Suprapubic skin (tissue), 4 donors: ENCODE measurements at regions not wholly inside any gene's neighbourhood (a gene's known extent, or its start where the extent isn't known, plus 50 kb on each side); places are given as distances from the start of the nearest gene placed in this dataset.

Experiments used
- DNase-seq, 2 donors: peaks; one replicate each; pipeline ENCODE4 v3.0.0-alpha.2; 2019; ENCODE audit warnings: low spot score in 2 of 2
- H3K27ac ChIP-seq: fragments of 200-600 bp; sonication (generic); one replicate; pipeline ENCODE4 v1.5.1; 2019
- H3K27me3 ChIP-seq: fragments of 200-600 bp; sonication (generic); one replicate; pipeline ENCODE4 v1.5.1; 2019
- H3K36me3 ChIP-seq: fragments of 200-600 bp; sonication (generic); one replicate; pipeline ENCODE4 v1.5.1; 2019
- H3K4me1 ChIP-seq: fragments of 200-600 bp; sonication (generic); one replicate; pipeline ENCODE4 v1.5.1; 2019
- H3K4me3 ChIP-seq: fragments of 200-600 bp; sonication (generic); one replicate; pipeline ENCODE4 v1.5.1; 2019; ENCODE audit warnings: mild to moderate bottlenecking
- H3K9me3 ChIP-seq: fragments of 200-600 bp; sonication (generic); one replicate; pipeline ENCODE4 v1.5.1; 2019
- EP300 ChIP-seq: sonication (generic); formaldehyde crosslinking; IDR thresholded peaks from one replicate; pipeline ENCODE4 v1.6.1; 2017; ENCODE audit warnings: antibody characterized with exemption
- POLR2A ChIP-seq, 2 donors: fragments of 450-650 bp; IDR thresholded peaks; one replicate each; pipeline ENCODE4 v1.6.1; 2017; ENCODE audit warnings: antibody characterized with exemption in 2 of 2, mild to moderate bottlenecking in 2 of 2, moderate library complexity in 2 of 2
- POLR2AphosphoS5 ChIP-seq, 3 donors: sonication (generic); formaldehyde crosslinking; IDR thresholded peaks; one replicate each; pipeline ENCODE4 v1.6.1; 2017; ENCODE audit warnings: antibody characterized with exemption in 3 of 3
- WGBS: methylation state at CpG from one replicate; pipeline ENCODE4 v1.1.5; 2018; 5-methylcytosine and 5-hydroxymethylcytosine counted together
- TF ChIP-seq, protein P1 (sequence below), 2 donors: fragments of 200-600 bp in 1 of 2; fragments of 450-650 bp in 1 of 2; sonication (generic) in 1 of 2; IDR thresholded peaks; one replicate each; pipeline ENCODE4 v1.5.1; 2016 to 2019; ENCODE audit warnings: antibody characterized with exemption in 2 of 2, mild to moderate bottlenecking in 1 of 2, moderate library complexity in 1 of 2

DNA sequence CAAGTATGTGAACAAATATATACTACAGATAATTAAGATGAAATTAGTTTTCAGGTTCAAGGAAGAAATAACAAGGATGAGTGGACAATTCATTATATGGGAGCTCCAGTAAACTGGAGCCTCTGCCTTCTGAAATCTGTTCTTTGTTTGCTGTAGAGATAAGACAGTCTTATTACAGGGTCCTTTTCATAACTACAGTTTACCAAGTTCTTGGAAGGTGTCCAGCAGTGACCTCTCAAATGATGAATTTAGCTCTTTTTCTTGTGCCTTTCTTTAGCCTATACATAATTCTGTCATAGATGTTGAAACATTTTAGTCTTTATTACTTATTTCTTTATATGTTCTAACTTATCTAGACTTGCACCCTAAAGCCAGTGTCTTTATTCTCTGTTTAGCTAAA lies 89.7 kb upstream of the GBE1 start:
- TF ChIP-seq EP300: no peak
- TF ChIP-seq, protein P1, sequence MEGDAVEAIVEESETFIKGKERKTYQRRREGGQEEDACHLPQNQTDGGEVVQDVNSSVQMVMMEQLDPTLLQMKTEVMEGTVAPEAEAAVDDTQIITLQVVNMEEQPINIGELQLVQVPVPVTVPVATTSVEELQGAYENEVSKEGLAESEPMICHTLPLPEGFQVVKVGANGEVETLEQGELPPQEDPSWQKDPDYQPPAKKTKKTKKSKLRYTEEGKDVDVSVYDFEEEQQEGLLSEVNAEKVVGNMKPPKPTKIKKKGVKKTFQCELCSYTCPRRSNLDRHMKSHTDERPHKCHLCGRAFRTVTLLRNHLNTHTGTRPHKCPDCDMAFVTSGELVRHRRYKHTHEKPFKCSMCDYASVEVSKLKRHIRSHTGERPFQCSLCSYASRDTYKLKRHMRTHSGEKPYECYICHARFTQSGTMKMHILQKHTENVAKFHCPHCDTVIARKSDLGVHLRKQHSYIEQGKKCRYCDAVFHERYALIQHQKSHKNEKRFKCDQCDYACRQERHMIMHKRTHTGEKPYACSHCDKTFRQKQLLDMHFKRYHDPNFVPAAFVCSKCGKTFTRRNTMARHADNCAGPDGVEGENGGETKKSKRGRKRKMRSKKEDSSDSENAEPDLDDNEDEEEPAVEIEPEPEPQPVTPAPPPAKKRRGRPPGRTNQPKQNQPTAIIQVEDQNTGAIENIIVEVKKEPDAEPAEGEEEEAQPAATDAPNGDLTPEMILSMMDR (IDR thresholded peaks at IDR 0.05): no peak
- no peak for TF ChIP-seq POLR2A (IDR thresholded peaks at IDR 0.05)
- TF ChIP-seq POLR2AphosphoS5 (IDR thresholded peaks at IDR 0.05): no peak
- no peak for DNase-seq
- Histone ChIP-seq H3K4me1 (no peaks in the 10 kb centered on the region), H3K27me3 (no peaks in the 10 kb centered on the region), H3K4me3 (no peak overlapping the region), H3K36me3 (no peaks in the 10 kb centered on the region), H3K9me3 (no peaks in the 10 kb centered on the region), H3K27ac (no peak overlapping the region)

DNA sequence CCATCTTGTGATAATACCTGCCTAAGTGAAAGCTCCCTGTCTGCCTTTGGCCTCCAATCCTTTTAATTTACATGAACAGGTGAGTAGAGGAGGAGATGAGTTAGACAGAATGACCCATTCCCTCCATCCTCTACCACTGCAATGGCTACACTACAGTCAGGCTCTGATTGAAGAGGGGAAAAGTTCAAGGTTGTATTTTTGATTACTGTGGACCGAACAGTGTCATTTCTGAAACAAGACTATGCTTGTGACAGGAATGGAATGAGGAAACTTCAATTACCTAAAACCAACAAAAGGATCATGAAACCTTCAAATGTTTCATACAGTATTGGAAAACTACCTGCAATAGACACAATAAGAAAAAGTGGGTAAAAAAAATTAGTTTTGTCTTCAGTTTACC lies 85.5 kb upstream of the GBE1 start:
- H3K9me3 ChIP-seq: no peaks in the 10 kb centered on the region
- no peaks in the 10 kb centered on the region for H3K36me3 ChIP-seq
- H3K4me3 ChIP-seq: no peak overlapping the region
- H3K4me1 ChIP-seq: no peaks in the 10 kb centered on the region
- no peaks in the 10 kb centered on the region for H3K27me3 ChIP-seq
- no peak overlapping the region for H3K27ac ChIP-seq
- TF ChIP-seq, protein P1 (IDR thresholded peaks at IDR 0.05): no peak
- TF ChIP-seq POLR2A (IDR thresholded peaks at IDR 0.05): no peak
- no peak for DNase-seq
- WGBS: 59% methylated on average over 1 of the region's 1 CpG

DNA sequence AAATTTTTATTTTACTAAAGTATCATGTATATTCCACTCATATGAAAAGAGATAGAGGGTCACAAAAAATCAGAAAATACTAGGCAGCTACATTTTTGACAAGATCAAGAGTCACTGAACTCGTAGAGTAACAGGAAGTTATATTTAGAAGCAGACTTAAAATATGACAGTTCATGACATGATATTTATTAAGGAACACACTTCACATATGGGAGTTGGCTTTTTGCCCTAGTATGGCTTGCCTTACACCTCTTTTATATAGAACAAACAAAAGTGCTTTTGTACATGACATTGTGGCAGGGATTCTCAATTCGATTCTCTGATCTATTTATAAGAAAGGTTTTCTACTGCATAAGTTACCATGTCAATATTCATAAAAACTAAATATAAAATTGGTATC lies 80.1 kb upstream of the GBE1 start:
- Histone ChIP-seq H3K4me3 (no peak overlapping the region), H3K9me3 (no peaks in the 10 kb centered on the region), H3K36me3 (no peaks in the 10 kb centered on the region), H3K4me1 (no peaks in the 10 kb centered on the region), H3K27me3 (no peaks in the 10 kb centered on the region), H3K27ac (no peak overlapping the region)
- TF ChIP-seq EP300 (no peak), POLR2A (IDR thresholded peaks at IDR 0.05) (no peak), POLR2AphosphoS5 (IDR thresholded peaks at IDR 0.05) (no peak)
- TF ChIP-seq, protein P1 (IDR thresholded peaks at IDR 0.05): no peak
- no peak for DNase-seq
- WGBS: 14% methylated on average over 2 of the region's 2 CpGs

DNA sequence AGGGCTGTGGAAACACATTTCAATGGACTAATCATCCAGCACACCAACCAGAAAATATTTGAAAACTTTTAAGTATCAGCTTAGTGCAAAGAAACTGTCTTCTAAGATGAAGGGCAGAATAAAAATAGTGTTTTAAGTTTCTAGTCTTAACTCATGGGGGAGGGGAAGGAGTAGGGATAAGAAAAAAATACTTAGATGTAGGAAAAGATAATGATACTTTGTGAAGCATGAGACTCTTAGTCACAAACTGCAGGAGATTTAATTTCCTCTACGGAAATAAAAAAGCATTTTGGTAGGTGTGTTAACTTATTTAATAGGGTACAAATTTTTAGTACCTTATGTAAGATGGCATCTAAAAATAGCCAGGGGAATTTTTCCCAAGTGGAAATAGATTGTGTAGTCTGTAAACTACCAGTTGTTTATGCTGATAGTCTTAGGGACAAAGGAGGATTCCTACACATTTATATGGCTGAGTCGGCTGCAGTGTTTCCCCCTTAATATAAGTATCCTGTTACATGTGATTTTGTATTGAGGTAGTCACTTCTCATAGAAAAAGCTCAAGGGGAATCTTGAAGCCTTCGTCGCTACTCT lies 78.2 kb upstream of the GBE1 start:
- Histone ChIP-seq H3K27me3 (no peaks in the 10 kb centered on the region), H3K36me3 (no peaks in the 10 kb centered on the region), H3K4me3 (no peak overlapping the region), H3K9me3 (no peaks in the 10 kb centered on the region), H3K27ac (no peak overlapping the region), H3K4me1 (no peaks in the 10 kb centered on the region)
- TF ChIP-seq POLR2A (IDR thresholded peaks at IDR 0.05) (no peak), POLR2AphosphoS5 (IDR thresholded peaks at IDR 0.05) (no peak), EP300 (no peak)
- TF ChIP-seq, protein P1 (IDR thresholded peaks at IDR 0.05): no peak
- DNase-seq: no peak
- 65% methylated on average over 4 of the region's 4 CpGs for WGBS

DNA sequence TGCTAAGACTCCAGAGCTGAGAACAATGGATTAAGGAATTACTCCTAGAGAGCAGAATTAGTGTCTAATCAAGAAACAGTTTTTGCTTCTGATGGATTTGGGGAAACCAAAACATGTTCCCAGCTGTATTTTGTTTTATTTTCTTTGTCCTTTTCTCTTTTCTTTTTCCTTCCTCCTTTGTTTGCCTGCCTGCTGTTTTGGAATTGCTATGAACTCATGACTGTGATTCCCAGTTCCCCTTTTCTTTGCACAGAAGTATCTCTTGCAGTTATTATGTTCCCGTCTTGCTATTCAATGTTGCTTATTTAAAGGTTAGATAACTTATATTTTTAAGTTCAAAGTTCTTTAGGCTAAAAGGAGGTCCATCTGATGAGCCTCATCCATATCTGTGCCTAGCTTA lies 77.0 kb upstream of the GBE1 start:
- WGBS: 85% methylated on average over 1 of the region's 1 CpG
- no peak overlapping the region for H3K27ac ChIP-seq
- no peaks in the 10 kb centered on the region for H3K27me3 ChIP-seq
- H3K4me3 ChIP-seq: no peak overlapping the region
- no peaks in the 10 kb centered on the region for H3K4me1 ChIP-seq
- DNase-seq: no peak
- no peaks in the 10 kb centered on the region for H3K9me3 ChIP-seq
- TF ChIP-seq, protein P1 (IDR thresholded peaks at IDR 0.05): no peak
- TF ChIP-seq EP300 (no peak), POLR2AphosphoS5 (IDR thresholded peaks at IDR 0.05) (no peak), POLR2A (IDR thresholded peaks at IDR 0.05) (no peak)
- no peaks in the 10 kb centered on the region for H3K36me3 ChIP-seq
